ENCODE measurements at regions not wholly inside any gene's neighbourhood (a gene's known extent, or its start where the extent isn't known, plus 50 kb on each side); places are given as distances from the start of the nearest gene placed in this dataset.

- no peak for TF ChIP-seq CTCF (IDR thresholded peaks at IDR 0.05; ENCODE audit: control extremely low read depth, extremely low read depth, low read depth, missing control alignments)
Measured at GRCh38 chr10:4326647-4327046, 499.4 kb upstream of the AKR1E2 start.

GRCh38 chr10:4319870-4320367, 506.1 kb upstream of the AKR1E2 start:
- TF ChIP-seq CTCF (IDR thresholded peaks at IDR 0.05; ENCODE audit: control extremely low read depth, extremely low read depth, low read depth, missing control alignments) = no peak
- ChIA-PET CTCF (no interaction called here), POLR2A (no interaction called here)
- no peak for DNase-seq (ENCODE audit: extremely low spot score)

More at GRCh38 chr10:4326647-4327046, 499.4 kb upstream of the AKR1E2 start:
- no peak for DNase-seq (ENCODE audit: extremely low spot score)
- ChIA-PET CTCF (interaction anchor here (1.7 kb wide), 1 partner anchor 9 kb away, joined by 4 read pairs; no protein-coding TSS in a partner anchor), POLR2A (no interaction called here)

- no peak for DNase-seq (ENCODE audit: extremely low spot score)
- ChIA-PET CTCF (no interaction called here), POLR2A (no interaction called here)
- no peak for TF ChIP-seq CTCF (IDR thresholded peaks at IDR 0.05; ENCODE audit: control extremely low read depth, extremely low read depth, low read depth, missing control alignments)
Measured at GRCh38 chr10:4316161-4316810, 509.7 kb upstream of the AKR1E2 start.

- CTCF ChIA-PET = interaction anchor here (0.6 kb wide), 1 partner anchor 9 kb away, joined by 3 read pairs; no protein-coding TSS in a partner anchor
Measured at GRCh38 chr10:4315551-4315950, 510.5 kb upstream of the AKR1E2 start.

GRCh38 chr10:4313051-4313450, 513.0 kb upstream of the AKR1E2 start:
- ChIA-PET CTCF (no interaction called here), POLR2A (interaction anchor here (0.5 kb wide), 1 partner anchor 552 kb away, joined by 4 read pairs; no protein-coding TSS in a partner anchor)
- TF ChIP-seq CTCF (IDR thresholded peaks at IDR 0.05; ENCODE audit: control extremely low read depth, extremely low read depth, low read depth, missing control alignments) = no peak
- DNase-seq (ENCODE audit: extremely low spot score) = no peak

More at GRCh38 chr10:4315551-4315950, 510.5 kb upstream of the AKR1E2 start:
- no peak for TF ChIP-seq CTCF (IDR thresholded peaks at IDR 0.05; ENCODE audit: control extremely low read depth, extremely low read depth, low read depth, missing control alignments)
- no peak for DNase-seq (ENCODE audit: extremely low spot score)
- POLR2A ChIA-PET = no interaction called here

GRCh38 chr10:4312051-4312835, 513.8 kb upstream of the AKR1E2 start:
- no peak for TF ChIP-seq CTCF (IDR thresholded peaks at IDR 0.05; ENCODE audit: control extremely low read depth, extremely low read depth, low read depth, missing control alignments)
- DNase-seq (ENCODE audit: extremely low spot score) = no peak
- CTCF ChIA-PET = interaction anchor here (1.1 to 1.4 kb wide), 3 partner anchors 9 to 16 kb away, joined by 3 to 4 read pairs (median 3); no protein-coding TSS in a partner anchor
- POLR2A ChIA-PET = no interaction called here

All from GM10248 (cell line).